ENCODE measurements at regions not wholly inside any gene's neighbourhood (a gene's known extent, or its start where the extent isn't known, plus 50 kb on each side); places are given as distances from the start of the nearest gene placed in this dataset.

GRCh38 chr1:55864251-55864650 lies 649.1 kb upstream of the USP24 start:
- Mint-ChIP-seq H3K9me3 (no peaks in the 10 kb centered on the region; a peak in 1 of 5 replicates), H3K4me3 (no peak overlapping the region), H3K27me3 (ENCODE audit: low read depth) (no peaks in the 10 kb centered on the region), H3K4me1 (peaks cover 2 to 4% of the 10 kb centered on the region in 2 experiments; a peak in 2 of 4 replicates), H3K27ac (no peak overlapping the region), H3K36me3 (ENCODE audit: insufficient read depth in 1 of 3, low read depth in 3 of 3) (no peaks in the 10 kb centered on the region)
- no peak overlapping the region for H3K4me2 ChIP-seq (ENCODE audit: insufficient read depth, insufficient read length, low read length)
- H3K4me1 ChIP-seq (ENCODE audit: insufficient read depth, low read length), result no peaks in the 10 kb centered on the region
- no peak overlapping the region for H2BK12ac ChIP-seq (ENCODE audit: insufficient read length, low read depth, low read length)
- no peak overlapping the region for H2AFZ ChIP-seq (ENCODE audit: low read length)
- no peak overlapping the region for H2BK15ac ChIP-seq (ENCODE audit: low read depth, low read length)
- H3K23ac ChIP-seq (ENCODE audit: insufficient read length, low read depth, low read length), result no peak overlapping the region
- no peak overlapping the region for H4K5ac ChIP-seq (ENCODE audit: insufficient read length, low read depth, low read length)
- H4K8ac ChIP-seq (replicated peaks; ENCODE audit: insufficient read length, low read depth, low read length), result no peak overlapping the region
- no peaks in the 10 kb centered on the region for H3K79me2 ChIP-seq (ENCODE audit: insufficient read depth, low read length)
- no peak overlapping the region for H2BK120ac ChIP-seq (ENCODE audit: low read depth, low read length, poor library complexity, severe bottlenecking)
- no peak overlapping the region for H2AK5ac ChIP-seq (ENCODE audit: insufficient read length, low read length)
- no peak overlapping the region for H3K4ac ChIP-seq (ENCODE audit: low read depth, low read length)
- H3T11ph ChIP-seq (ENCODE audit: low read length), result no peak overlapping the region
- H2BK20ac ChIP-seq (ENCODE audit: low read depth, low read length, poor library complexity, severe bottlenecking), result no peak overlapping the region
- no peak overlapping the region for H3K56ac ChIP-seq (ENCODE audit: insufficient read length, low read depth, low read length)
- H3K18ac ChIP-seq (ENCODE audit: insufficient read length, low read depth, low read length), result no peak overlapping the region
- H3K27ac ChIP-seq (ENCODE audit: insufficient read length, low read depth, low read length), result no peak overlapping the region
- H3K79me1 ChIP-seq (ENCODE audit: insufficient read depth, low read depth, low read length, poor library complexity, severe bottlenecking), result no peaks in the 10 kb centered on the region
- H3K27me3 ChIP-seq (ENCODE audit: insufficient read depth, low read length), result no peaks in the 10 kb centered on the region
- H3K14ac ChIP-seq (ENCODE audit: insufficient read depth, low read length), result no peak overlapping the region
- no peaks in the 10 kb centered on the region for H3K9me3 ChIP-seq (ENCODE audit: control insufficient read depth, low read depth, low read length)
- H3K9ac ChIP-seq (ENCODE audit: extremely low read depth, insufficient read length, low read length), result no peak overlapping the region
- WGBS (ENCODE audit: extremely low coverage, insufficient read length, low lambda C conversion rate), result no CpG with 5 or more reads among the region's 2 CpGs
- DNase-seq, result no peak
- H2BK5ac ChIP-seq (ENCODE audit: insufficient read length, low read length), result no peak overlapping the region
- no peak for TF ChIP-seq CTCF (conservative IDR thresholded peaks at IDR 0.05)
- H4K20me1 ChIP-seq (ENCODE audit: control insufficient read depth, insufficient read depth, insufficient read length), result no peaks in the 10 kb centered on the region
- H4K91ac ChIP-seq (ENCODE audit: insufficient read length, low read depth, low read length), result no peak overlapping the region
- H3K23me2 ChIP-seq (ENCODE audit: insufficient read length, low read depth, low read length, poor library complexity, severe bottlenecking), result no peaks in the 10 kb centered on the region

All from H9 (cell line).